T-helper 2 cell treated with Interferon-gamma antibody and Interleukin-4, amounts not matched to agents 5 μg/mL and 100 μg/mL, for 36 hours (primary cell): ENCODE measurements at regions not wholly inside any gene's neighbourhood (a gene's known extent, or its start where the extent isn't known, plus 50 kb on each side); places are given as distances from the start of the nearest gene placed in this dataset.

ENCODE experiments used
- DNase-seq: peaks from one replicate; pipeline ENCODE4 v3.0.0; 2021; ENCODE audit warnings: low spot score
- H3K27ac Mint-ChIP-seq: one replicate; pipeline ENCODE4 v1.8.0; 2021; ENCODE audit warnings: mild to moderate bottlenecking, mixed read lengths
- H3K27me3 Mint-ChIP-seq: one replicate; pipeline ENCODE4 v1.8.0; 2021; ENCODE audit warnings: low read depth, mixed read lengths
- H3K36me3 Mint-ChIP-seq: one replicate; pipeline ENCODE4 v1.8.0; 2021; ENCODE audit warnings: low read depth, mixed read lengths
- H3K4me1 Mint-ChIP-seq: one replicate; pipeline ENCODE4 v1.8.0; 2021; ENCODE audit warnings: low read depth, mixed read lengths
- H3K4me3 Mint-ChIP-seq: one replicate; pipeline ENCODE4 v1.8.0; 2022; ENCODE audit warnings: mild to moderate bottlenecking, moderate library complexity, mixed read lengths
- H3K9me3 Mint-ChIP-seq: one replicate; pipeline ENCODE4 v1.8.0; 2021; ENCODE audit warnings: mixed read lengths

DNA sequence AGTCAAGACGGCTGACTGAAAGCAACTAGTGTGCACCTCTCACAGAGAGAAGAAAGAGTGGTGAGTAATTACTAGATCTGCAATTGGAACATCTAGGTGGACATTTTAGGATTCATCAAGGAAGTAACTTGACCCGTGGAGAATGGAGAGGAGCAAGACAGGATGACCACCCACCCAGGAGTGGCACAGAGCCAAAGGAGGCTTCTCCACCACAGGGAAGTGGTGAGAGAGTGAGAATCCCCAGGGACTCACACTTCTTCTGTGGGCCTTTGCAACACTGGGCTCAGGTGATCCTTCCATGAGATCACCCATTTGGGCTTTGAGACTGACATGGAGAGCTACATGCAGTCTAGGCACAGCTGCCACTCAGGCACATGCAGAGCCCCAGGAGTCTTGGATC lies 132.8 kb upstream of the GALNT5 start:
- Mint-ChIP-seq H3K9me3 (no peaks in the 10 kb centered on the region), H3K4me1 (no peaks in the 10 kb centered on the region), H3K4me3 (no peak overlapping the region), H3K36me3 (no peaks in the 10 kb centered on the region), H3K27ac (no peak overlapping the region), H3K27me3 (peaks cover 3% of the 10 kb centered on the region)
- no peak for DNase-seq

DNA sequence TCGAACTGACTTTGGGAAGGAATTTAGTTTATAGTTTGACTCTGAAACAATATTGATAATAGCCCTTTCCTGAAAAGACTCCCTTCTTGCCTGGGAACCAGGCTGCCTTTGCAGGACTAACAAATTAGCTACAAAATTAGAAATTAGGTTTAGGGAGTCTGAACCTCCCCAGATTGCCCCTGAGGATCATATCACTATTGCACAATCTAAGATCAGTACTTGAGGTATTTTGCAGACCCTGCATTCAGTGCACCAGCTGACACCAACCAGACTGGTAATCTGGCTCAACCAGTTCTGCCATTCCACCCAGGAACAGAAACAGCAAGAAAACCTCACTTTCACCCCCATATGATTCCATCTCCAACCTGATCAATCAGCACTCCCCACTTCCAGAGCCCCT lies 131.8 kb upstream of the GALNT5 start:
- H3K4me1 Mint-ChIP-seq, result no peaks in the 10 kb centered on the region
- DNase-seq, result no peak
- no peak overlapping the region for H3K27ac Mint-ChIP-seq
- H3K4me3 Mint-ChIP-seq, result no peak overlapping the region
- no peaks in the 10 kb centered on the region for H3K9me3 Mint-ChIP-seq
- H3K27me3 Mint-ChIP-seq, result peaks cover 5% of the 10 kb centered on the region
- no peaks in the 10 kb centered on the region for H3K36me3 Mint-ChIP-seq

DNA sequence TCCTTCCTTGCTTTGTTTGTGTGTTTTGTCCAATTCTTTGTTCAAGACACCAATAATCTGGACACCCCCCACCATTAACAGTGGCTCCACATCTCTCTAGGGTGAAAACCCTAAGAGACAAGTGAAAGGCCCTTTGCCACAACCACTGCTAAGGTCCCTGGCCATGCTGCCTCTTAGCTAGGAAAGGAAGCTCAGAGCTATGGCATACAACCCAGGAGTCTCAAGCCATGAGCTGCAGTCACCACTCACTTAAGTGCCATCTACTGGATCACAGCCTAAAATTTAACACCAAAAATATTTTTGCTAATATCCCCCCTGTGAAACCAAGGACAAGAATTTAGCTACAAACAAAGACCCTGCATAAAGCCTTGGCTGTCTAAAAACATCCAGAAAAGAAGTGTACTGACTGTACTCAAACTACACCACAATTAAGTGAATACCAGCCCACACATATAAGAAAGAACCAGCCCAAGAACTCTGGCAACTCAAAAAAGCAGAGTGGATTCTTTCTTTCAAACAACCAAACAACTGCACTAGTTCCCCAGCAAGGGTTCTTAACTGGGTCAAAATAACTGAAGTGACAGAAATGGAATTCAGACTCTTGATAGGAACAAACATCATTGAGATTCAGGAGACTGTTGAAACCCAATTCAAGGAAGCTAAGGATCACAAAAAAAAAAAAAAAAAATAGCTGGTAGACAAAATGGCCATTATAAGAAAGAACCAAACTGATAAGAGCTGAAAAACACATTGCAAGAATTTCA lies 130.1 kb upstream of the GALNT5 start:
- H3K27me3 Mint-ChIP-seq, result peaks cover 5% of the 10 kb centered on the region
- H3K9me3 Mint-ChIP-seq, result no peaks in the 10 kb centered on the region
- H3K4me1 Mint-ChIP-seq, result no peaks in the 10 kb centered on the region
- DNase-seq, result no peak
- H3K36me3 Mint-ChIP-seq, result no peaks in the 10 kb centered on the region
- no peak overlapping the region for H3K4me3 Mint-ChIP-seq
- H3K27ac Mint-ChIP-seq, result no peak overlapping the region

DNA sequence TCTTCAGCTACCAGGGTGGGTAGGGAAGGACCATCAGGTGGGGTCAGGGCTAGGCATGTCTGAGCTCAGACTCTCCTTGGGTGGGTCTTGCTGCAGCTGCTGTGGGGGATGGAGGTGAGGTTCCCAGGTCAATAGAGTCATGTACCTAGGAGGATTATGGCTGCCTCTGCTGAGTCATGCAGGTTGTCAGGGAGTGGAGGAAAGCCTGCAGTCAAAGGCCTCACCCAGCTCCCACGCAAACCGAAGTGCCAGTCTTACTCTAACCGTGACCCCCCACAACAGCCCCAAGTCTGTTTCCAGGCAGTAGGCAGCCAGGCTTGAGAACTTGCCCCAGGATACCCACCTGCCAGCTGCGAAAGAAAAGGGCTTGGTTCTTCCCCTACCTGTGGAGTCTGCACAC lies 113.6 kb upstream of the GALNT5 start:
- Mint-ChIP-seq H3K27ac (no peak overlapping the region), H3K36me3 (no peaks in the 10 kb centered on the region), H3K4me3 (no peak overlapping the region), H3K4me1 (no peaks in the 10 kb centered on the region), H3K9me3 (no peaks in the 10 kb centered on the region), H3K27me3 (peaks cover 11% of the 10 kb centered on the region)
- DNase-seq, result no peak

DNA sequence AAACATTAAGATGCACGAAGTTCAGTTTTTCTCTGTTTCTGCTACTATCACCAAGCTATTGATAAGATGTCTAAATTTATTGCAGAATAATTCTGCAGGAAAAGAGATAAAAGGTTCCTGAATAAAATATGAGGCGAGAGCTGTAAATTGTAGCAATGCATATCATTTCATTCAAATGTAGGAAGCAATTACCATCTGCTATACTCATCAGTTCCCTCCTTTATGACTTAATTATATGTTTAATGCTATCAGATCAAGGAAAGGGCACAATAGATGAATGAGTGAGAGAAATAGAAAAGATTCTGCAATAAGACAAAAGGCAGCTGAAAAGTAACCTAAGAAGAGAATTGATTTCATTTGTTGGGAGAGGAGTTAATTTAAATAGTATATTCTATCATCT lies 108.2 kb upstream of the GALNT5 start:
- Mint-ChIP-seq H3K27ac (no peak overlapping the region), H3K4me3 (no peak overlapping the region), H3K9me3 (no peaks in the 10 kb centered on the region), H3K27me3 (peaks cover 8% of the 10 kb centered on the region), H3K4me1 (no peaks in the 10 kb centered on the region), H3K36me3 (no peaks in the 10 kb centered on the region)
- DNase-seq, result no peak

DNA sequence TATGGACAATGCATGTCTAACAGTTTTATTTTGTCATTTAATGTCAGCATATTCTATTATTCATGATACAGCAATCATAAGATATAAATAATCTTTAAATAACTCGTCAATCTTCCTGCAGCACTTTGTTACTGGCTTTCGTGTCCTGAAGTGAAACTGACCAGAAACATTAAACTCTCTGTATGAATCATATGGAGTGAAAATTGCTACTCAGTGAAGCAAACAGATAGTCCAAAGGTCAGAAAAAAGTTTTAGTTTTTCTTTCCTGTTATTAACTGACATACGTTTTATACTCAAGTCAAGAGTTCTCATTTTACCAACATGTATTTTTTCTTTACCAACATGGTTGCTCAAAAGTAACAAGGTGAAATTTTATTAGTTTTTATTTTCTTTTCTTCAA lies 106.8 kb upstream of the GALNT5 start:
- no peaks in the 10 kb centered on the region for H3K9me3 Mint-ChIP-seq
- no peaks in the 10 kb centered on the region for H3K36me3 Mint-ChIP-seq
- DNase-seq, result no peak
- H3K4me1 Mint-ChIP-seq, result no peaks in the 10 kb centered on the region
- no peak overlapping the region for H3K4me3 Mint-ChIP-seq
- H3K27ac Mint-ChIP-seq, result no peak overlapping the region
- peaks cover 8% of the 10 kb centered on the region for H3K27me3 Mint-ChIP-seq

DNA sequence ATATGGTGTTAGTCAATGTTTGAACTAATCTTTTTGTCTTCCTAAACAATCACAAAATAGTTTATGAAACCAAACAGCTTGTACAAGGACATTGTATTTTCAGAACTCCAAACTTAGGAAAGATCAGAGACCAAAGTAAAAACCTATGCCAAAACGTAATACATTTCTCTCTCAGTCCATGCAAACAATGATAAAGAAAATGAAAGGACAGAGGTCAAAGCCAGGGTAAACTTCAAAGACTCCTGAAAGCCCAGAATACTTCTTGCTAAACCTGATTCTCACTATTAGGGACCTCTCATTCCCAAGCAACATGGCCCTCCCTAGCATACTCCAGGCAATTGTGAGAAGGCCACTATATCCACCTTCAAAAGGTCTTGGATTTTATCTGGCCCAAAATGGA lies 105.1 kb upstream of the GALNT5 start:
- Mint-ChIP-seq H3K4me1 (no peaks in the 10 kb centered on the region), H3K27me3 (peaks cover 9% of the 10 kb centered on the region), H3K9me3 (no peaks in the 10 kb centered on the region), H3K4me3 (no peak overlapping the region), H3K27ac (no peak overlapping the region), H3K36me3 (no peaks in the 10 kb centered on the region)
- DNase-seq, result no peak

DNA sequence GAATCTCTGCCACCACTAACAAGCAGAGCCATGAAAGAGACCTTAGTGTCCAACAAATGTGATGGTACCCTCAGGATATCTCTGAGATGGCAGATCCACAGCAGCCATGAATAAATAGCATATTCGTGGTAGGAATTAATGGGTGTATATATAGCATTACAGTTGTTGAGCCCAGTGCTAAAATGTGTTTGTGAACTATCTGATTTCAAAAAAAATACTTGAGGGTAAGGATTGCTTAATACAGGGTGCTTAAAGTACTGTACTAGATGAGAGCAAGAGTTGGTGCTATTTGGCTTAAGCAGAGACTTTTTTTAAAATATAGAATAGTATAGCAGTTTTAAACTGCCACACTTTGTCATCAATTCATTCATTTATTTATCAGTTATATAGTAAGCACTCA lies 101.5 kb upstream of the GALNT5 start:
- no peak overlapping the region for H3K4me3 Mint-ChIP-seq
- H3K36me3 Mint-ChIP-seq, result no peaks in the 10 kb centered on the region
- H3K4me1 Mint-ChIP-seq, result no peaks in the 10 kb centered on the region
- H3K9me3 Mint-ChIP-seq, result no peaks in the 10 kb centered on the region
- H3K27ac Mint-ChIP-seq, result no peak overlapping the region
- H3K27me3 Mint-ChIP-seq, result peaks cover 7% of the 10 kb centered on the region
- DNase-seq, result no peak

DNA sequence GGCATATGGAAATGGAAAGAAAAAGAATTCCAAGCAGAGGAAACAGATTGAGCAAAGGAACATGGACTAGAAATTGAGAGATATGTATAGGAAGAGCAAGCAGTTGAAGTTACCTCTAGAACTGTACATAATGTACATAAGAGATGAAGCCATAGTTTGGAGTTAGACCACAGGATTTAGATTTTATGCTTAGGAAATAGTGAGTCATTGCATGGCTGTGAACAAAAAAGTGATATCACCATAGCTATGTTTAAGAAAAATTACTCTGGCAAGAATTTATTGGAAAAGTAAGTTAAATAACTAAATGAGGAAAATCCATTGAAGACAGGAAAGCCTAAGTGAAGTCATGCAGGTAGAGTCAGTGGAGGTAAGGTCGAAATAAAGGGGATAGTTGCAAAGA lies 99.4 kb upstream of the GALNT5 start:
- Mint-ChIP-seq H3K9me3 (no peaks in the 10 kb centered on the region), H3K27ac (no peak overlapping the region), H3K4me1 (no peaks in the 10 kb centered on the region), H3K36me3 (no peaks in the 10 kb centered on the region), H3K27me3 (peaks cover 7% of the 10 kb centered on the region), H3K4me3 (no peak overlapping the region)
- DNase-seq, result no peak

DNA sequence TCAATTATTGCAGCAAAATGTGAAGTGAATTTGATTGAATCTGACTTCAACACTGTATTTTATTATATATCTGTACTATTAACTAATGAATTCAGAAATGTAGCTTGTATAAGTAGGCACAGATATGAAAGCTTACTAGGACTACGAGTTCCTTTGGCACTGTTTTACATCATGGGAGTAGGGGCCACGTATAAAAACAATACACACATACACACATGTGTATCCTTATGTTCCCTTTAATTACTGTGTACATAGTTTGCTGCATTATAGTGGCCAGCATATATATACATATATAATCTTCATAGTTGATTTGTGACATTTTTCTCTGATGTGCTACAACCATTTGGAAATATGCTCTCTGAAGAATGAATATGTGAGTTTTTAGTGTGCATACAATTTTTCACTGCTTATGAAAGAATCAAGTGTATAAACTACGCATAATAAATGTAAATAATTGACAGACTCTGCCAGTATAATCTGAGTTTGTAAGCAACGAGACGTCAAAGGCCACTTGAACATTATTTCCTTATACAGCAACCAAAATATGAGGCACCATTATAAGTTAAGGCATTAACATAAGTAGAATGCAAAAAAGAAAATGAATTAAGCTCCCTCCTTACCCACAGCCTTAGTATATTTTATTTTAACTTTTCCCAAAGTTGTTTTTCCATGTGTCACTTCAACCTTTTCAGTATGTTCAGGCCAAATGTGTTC lies 98.1 kb upstream of the GALNT5 start:
- no peak overlapping the region for H3K27ac Mint-ChIP-seq
- no peaks in the 10 kb centered on the region for H3K4me1 Mint-ChIP-seq
- DNase-seq, result no peak
- no peaks in the 10 kb centered on the region for H3K9me3 Mint-ChIP-seq
- peaks cover 7% of the 10 kb centered on the region for H3K27me3 Mint-ChIP-seq
- no peak overlapping the region for H3K4me3 Mint-ChIP-seq
- no peaks in the 10 kb centered on the region for H3K36me3 Mint-ChIP-seq

DNA sequence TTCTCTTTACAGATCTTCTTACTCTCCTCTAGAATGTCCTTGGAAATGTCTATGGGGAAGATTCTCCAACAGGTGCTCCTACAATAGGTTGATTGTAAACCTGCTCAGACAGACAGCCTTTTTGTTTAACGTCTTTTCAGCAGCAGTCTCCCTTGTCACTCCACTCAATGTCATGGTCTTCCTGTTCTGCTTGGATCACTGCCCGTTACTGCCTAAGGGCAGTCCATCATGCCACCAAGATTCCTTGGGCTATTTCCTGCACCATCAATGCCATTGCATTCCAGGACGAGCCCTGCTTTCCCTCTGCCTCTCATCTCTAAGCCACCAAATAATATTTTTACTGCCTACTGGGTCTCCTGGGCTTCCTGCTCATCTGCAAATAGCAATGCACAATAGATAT lies 97.4 kb upstream of the GALNT5 start:
- H3K36me3 Mint-ChIP-seq, result no peaks in the 10 kb centered on the region

DNA sequence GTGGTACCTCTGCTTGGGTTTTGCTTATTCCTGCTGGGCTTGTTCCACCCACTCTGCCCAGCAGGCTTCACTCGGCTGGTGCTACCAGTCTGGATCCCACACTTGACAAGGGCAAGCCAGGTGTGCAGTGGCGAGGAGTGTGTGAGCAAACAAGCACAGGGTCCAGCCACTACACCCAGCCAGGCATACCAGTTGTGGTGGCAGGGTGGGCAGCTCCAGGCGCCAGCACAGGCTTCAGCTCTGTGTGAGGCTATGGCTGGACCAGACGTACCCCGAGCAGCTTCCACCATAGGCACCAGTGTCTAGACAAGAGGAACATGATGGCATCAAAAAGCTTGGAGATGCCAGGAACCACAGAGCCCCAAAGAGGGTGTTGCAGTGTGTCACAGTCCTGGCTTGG lies 93.1 kb upstream of the GALNT5 start:
- Mint-ChIP-seq H3K9me3 (no peaks in the 10 kb centered on the region), H3K4me3 (no peak overlapping the region), H3K27ac (no peak overlapping the region), H3K27me3 (peaks cover 2% of the 10 kb centered on the region), H3K36me3 (no peaks in the 10 kb centered on the region), H3K4me1 (no peaks in the 10 kb centered on the region)
- no peak for DNase-seq

More for the DNA sequence above, 97.4 kb upstream of the GALNT5 start:
- no peaks in the 10 kb centered on the region for H3K4me1 Mint-ChIP-seq
- no peak for DNase-seq
- peaks cover 7% of the 10 kb centered on the region for H3K27me3 Mint-ChIP-seq
- no peaks in the 10 kb centered on the region for H3K9me3 Mint-ChIP-seq
- H3K4me3 Mint-ChIP-seq, result no peak overlapping the region
- no peak overlapping the region for H3K27ac Mint-ChIP-seq

DNA sequence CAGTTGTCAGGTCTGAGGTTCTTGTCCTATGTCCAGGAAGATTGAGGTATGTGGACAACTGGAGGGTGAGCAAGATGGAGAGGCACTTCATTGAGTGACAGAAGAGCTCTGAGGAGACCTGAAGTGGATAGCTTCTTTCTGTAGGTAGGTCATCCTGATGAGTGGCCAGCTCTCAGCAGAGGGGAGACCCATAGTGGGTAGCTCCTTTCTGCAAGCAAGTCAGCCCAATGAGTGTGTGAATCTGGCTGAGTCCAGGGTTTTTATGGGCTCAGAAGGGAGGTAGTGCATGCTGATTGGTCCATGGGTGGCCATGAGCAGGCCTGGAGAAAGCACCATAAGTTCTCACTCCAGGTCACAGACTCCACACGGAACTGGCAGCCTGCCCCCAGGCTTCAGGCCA lies 92.6 kb upstream of the GALNT5 start:
- Mint-ChIP-seq H3K4me3 (no peak overlapping the region), H3K36me3 (no peaks in the 10 kb centered on the region), H3K27ac (no peak overlapping the region), H3K9me3 (no peaks in the 10 kb centered on the region), H3K4me1 (no peaks in the 10 kb centered on the region), H3K27me3 (peaks cover 4% of the 10 kb centered on the region)
- DNase-seq, result no peak

DNA sequence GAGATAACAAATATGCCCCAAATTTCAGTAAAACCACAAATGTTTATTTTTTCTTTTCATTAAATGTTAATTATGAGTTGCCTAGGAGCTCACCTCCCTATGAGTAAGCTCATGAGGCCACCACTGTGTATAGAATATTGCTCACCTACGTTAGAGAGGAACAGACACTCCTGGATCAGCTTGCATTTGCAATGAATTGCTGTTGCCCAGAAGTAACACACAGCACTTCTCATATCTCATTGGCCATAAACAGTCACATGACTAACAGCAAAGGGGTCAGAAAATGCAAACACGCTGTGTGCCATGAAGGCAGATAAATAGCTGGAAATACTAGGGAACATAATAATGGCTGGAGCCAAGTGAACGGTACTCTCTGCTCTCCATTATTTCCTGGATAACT lies 89.0 kb upstream of the GALNT5 start:
- no peaks in the 10 kb centered on the region for H3K9me3 Mint-ChIP-seq
- H3K36me3 Mint-ChIP-seq, result no peaks in the 10 kb centered on the region

DNA sequence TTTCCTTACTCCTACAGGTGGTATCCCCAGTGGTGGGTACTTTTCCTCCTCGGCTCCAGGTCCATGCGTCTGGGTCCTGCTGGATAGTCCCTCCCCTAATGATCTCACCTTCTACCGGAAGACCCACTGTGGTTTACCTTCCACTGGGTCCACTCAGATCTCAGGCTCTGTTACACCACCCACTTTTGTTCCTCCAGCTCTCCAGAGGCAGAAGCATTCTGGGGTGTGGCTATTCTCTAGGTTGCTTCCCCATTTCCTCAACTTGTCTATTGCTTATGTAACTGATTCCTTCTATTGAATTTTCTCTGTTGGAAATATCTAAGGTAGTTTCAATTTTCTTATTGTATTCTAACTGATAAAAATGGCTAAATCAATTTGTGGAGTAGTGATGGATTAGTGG lies 87.6 kb upstream of the GALNT5 start:
- Mint-ChIP-seq H3K4me1 (no peaks in the 10 kb centered on the region), H3K27ac (no peak overlapping the region), H3K9me3 (no peaks in the 10 kb centered on the region), H3K36me3 (no peaks in the 10 kb centered on the region), H3K4me3 (no peak overlapping the region), H3K27me3 (peaks cover 16% of the 10 kb centered on the region)
- DNase-seq, result no peak

More for the DNA sequence above, 89.0 kb upstream of the GALNT5 start:
- H3K4me3 Mint-ChIP-seq, result no peak overlapping the region
- no peak overlapping the region for H3K27ac Mint-ChIP-seq
- no peaks in the 10 kb centered on the region for H3K4me1 Mint-ChIP-seq
- H3K27me3 Mint-ChIP-seq, result peaks cover 12% of the 10 kb centered on the region
- no peak for DNase-seq
